ENCODE measurements at regions not wholly inside any gene's neighbourhood (a gene's known extent, or its start where the extent isn't known, plus 50 kb on each side); places are given as distances from the start of the nearest gene placed in this dataset.

DNA sequence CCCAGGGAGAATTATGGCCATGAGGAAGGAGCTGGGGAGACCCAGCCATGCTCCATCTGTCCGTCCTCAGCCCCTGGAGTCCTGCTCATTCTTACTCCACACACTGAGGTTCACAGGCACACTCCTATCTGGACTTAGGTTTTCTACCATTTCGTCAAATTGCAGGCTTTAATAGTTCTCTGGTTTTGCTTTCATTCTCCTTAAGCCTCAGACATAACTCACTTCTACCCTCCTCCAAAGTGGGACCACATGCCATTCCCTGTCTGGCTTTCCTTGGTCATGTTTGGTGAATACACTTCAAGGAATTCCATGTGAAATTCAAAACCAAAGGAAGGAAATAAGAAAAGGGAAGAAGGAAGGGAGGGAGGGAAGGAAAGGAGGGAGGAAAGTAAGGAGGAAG, 115.7 kb downstream of the CMPK2 start:
- TF ChIP-seq, protein P1, sequence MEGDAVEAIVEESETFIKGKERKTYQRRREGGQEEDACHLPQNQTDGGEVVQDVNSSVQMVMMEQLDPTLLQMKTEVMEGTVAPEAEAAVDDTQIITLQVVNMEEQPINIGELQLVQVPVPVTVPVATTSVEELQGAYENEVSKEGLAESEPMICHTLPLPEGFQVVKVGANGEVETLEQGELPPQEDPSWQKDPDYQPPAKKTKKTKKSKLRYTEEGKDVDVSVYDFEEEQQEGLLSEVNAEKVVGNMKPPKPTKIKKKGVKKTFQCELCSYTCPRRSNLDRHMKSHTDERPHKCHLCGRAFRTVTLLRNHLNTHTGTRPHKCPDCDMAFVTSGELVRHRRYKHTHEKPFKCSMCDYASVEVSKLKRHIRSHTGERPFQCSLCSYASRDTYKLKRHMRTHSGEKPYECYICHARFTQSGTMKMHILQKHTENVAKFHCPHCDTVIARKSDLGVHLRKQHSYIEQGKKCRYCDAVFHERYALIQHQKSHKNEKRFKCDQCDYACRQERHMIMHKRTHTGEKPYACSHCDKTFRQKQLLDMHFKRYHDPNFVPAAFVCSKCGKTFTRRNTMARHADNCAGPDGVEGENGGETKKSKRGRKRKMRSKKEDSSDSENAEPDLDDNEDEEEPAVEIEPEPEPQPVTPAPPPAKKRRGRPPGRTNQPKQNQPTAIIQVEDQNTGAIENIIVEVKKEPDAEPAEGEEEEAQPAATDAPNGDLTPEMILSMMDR (conservative IDR thresholded peaks at IDR 0.05; ENCODE audit: low read depth, low read length): no peak
- DNase-seq (ENCODE audit: low read depth): no peak
- H3K4me3 ChIP-seq (ENCODE audit: low read depth, low read length): no peak overlapping the region

- no peak overlapping the region for H3K4me3 ChIP-seq (ENCODE audit: low read depth, low read length)
- TF ChIP-seq, protein P1 (conservative IDR thresholded peaks at IDR 0.05; ENCODE audit: low read depth, low read length): no peak
These were observed 115.1 kb downstream of the CMPK2 start for GRCh38 chr2:6750411-6751158.

GRCh38 chr2:6754419-6754818, 111.3 kb downstream of the CMPK2 start:
- no peak for DNase-seq (ENCODE audit: low read depth)
- TF ChIP-seq, protein P1 (conservative IDR thresholded peaks at IDR 0.05; ENCODE audit: low read depth, low read length): no peak

More at GRCh38 chr2:6750411-6751158, 115.1 kb downstream of the CMPK2 start:
- DNase-seq (ENCODE audit: low read depth): no peak

DNA sequence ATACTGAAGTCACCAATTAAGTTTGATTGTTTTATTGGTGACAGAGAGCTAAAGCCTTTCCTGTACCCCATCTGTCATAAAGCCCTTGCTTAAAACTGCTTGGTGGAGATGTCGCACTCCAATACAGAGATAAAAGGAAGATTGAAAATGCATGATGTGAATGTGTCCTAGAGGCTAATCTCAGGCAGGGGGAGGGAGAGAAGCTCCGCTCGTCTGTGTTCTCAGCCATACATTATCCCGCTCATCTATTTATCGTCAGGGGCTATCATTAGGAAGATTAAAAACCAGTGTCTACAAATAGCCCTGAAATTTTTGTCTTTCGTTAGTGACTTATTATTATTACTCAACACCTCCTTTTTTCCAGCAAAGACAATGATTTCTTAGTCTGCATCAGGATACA, 110.3 kb downstream of the CMPK2 start:
- TF ChIP-seq, protein P1 (conservative IDR thresholded peaks at IDR 0.05; ENCODE audit: low read depth, low read length): no peak
- DNase-seq (ENCODE audit: low read depth): no peak
- no peak overlapping the region for H3K4me3 ChIP-seq (ENCODE audit: low read depth, low read length)

More at GRCh38 chr2:6754419-6754818, 111.3 kb downstream of the CMPK2 start:
- H3K4me3 ChIP-seq (ENCODE audit: low read depth, low read length): no peak overlapping the region

- H3K4me3 ChIP-seq (ENCODE audit: low read depth, low read length): no peak overlapping the region
- TF ChIP-seq, protein P1 (conservative IDR thresholded peaks at IDR 0.05; ENCODE audit: low read depth, low read length): no peak
- no peak for DNase-seq (ENCODE audit: low read depth)
These were observed 108.5 kb downstream of the CMPK2 start for GRCh38 chr2:6757215-6757614.

GRCh38 chr2:6759689-6760088, 106.0 kb downstream of the CMPK2 start:
- DNase-seq (ENCODE audit: low read depth): no peak
- H3K4me3 ChIP-seq (ENCODE audit: low read depth, low read length): no peak overlapping the region
- TF ChIP-seq, protein P1 (conservative IDR thresholded peaks at IDR 0.05; ENCODE audit: low read depth, low read length): no peak

- DNase-seq (ENCODE audit: low read depth): no peak
- TF ChIP-seq, protein P1 (conservative IDR thresholded peaks at IDR 0.05; ENCODE audit: low read depth, low read length): no peak
- no peak overlapping the region for H3K4me3 ChIP-seq (ENCODE audit: low read depth, low read length)
These were observed 105.6 kb downstream of the CMPK2 start for GRCh38 chr2:6760132-6760531.

Data from choroid plexus epithelial cell (primary cell).